Osteoblast (primary cell): ENCODE measurements at regions not wholly inside any gene's neighbourhood (a gene's known extent, or its start where the extent isn't known, plus 50 kb on each side); places are given as distances from the start of the nearest gene placed in this dataset.

Experiments
- DNase-seq: peaks from one replicate; pipeline ENCODE4 v3.0.0; 2011; ENCODE audit warnings: low spot score, mixed read lengths; ENCODE audit not compliant: insufficient read length; ENCODE audit errors: missing footprints
- H2AFZ ChIP-seq: 2 replicates; pipeline ENCODE4 v1.6.0; 2011; ENCODE audit warnings: mild to moderate bottlenecking, low read length
- H3K27ac ChIP-seq: 2 replicates; pipeline ENCODE4 v1.5.1; 2011; ENCODE audit warnings: mild to moderate bottlenecking, low read depth, low read length, moderate library complexity
- H3K27me3 ChIP-seq: 2 replicates; pipeline ENCODE4 v1.6.0; 2012; ENCODE audit warnings: mild to moderate bottlenecking, control low read depth, inconsistent platforms, low read length, moderate library complexity; ENCODE audit not compliant: insufficient read depth
- H3K36me3 ChIP-seq: 2 replicates; pipeline ENCODE4 v1.5.1; 2011; ENCODE audit warnings: mild to moderate bottlenecking, low read length, control low read depth, moderate library complexity; ENCODE audit not compliant: insufficient read depth
- H3K4me1 ChIP-seq: 2 replicates; pipeline ENCODE4 v1.5.1; 2011; ENCODE audit warnings: mild to moderate bottlenecking, low read length, control low read depth, moderate library complexity; ENCODE audit not compliant: insufficient read depth
- H3K4me2 ChIP-seq: 2 replicates; pipeline ENCODE4 v1.6.0; 2011; ENCODE audit warnings: mild to moderate bottlenecking, low read length; ENCODE audit not compliant: insufficient read depth
- H3K4me3 ChIP-seq: fragments of 200-600 bp; sonication (generic); 3 replicates; pipeline ENCODE4 v1.5.1; 2012; ENCODE audit warnings: mild to moderate bottlenecking, low read length, inconsistent platforms; ENCODE audit not compliant: insufficient read depth
- H3K79me2 ChIP-seq: 2 replicates; pipeline ENCODE4 v1.6.0; 2012; ENCODE audit warnings: mild to moderate bottlenecking, low read length, control low read depth, inconsistent platforms; ENCODE audit not compliant: insufficient read depth
- H3K9me3 ChIP-seq: 2 replicates; pipeline ENCODE4 v1.5.1; 2011; ENCODE audit warnings: low read depth, low read length, control low read depth
- H4K20me1 ChIP-seq: 2 replicates; pipeline ENCODE4 v1.6.0; 2012; ENCODE audit warnings: mild to moderate bottlenecking, low read length, control low read depth; ENCODE audit not compliant: insufficient read depth
- TF ChIP-seq, protein P1 (sequence below): IDR thresholded peaks from 2 replicates; pipeline ENCODE4 v1.5.1; 2011; ENCODE audit warnings: mild to moderate bottlenecking, low read depth, low read length, moderate library complexity; ENCODE audit errors: extremely low read depth

DNA sequence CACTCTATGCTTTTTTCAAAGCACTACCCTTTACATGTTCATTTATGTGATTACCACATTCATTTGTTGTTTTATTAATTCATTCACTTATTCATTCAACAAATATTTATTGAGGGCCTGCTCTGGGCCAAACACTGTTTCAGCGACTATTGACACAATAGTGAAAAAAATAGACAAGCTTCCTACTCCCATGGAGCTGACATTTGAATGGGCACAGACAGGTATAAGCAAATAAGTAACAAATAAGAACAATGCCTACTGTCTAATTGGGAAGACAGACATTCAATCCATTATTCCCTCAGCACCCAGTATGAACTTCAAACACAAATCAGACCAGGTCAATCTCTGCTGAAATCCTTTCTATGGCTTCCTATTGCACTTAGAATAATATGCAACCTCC, 156.9 kb upstream of the NR3C1 start:
- no peak overlapping the region for H3K4me3 ChIP-seq
- H3K4me2 ChIP-seq = no peak overlapping the region
- no peaks in the 10 kb centered on the region for H3K79me2 ChIP-seq
- TF ChIP-seq, protein P1, sequence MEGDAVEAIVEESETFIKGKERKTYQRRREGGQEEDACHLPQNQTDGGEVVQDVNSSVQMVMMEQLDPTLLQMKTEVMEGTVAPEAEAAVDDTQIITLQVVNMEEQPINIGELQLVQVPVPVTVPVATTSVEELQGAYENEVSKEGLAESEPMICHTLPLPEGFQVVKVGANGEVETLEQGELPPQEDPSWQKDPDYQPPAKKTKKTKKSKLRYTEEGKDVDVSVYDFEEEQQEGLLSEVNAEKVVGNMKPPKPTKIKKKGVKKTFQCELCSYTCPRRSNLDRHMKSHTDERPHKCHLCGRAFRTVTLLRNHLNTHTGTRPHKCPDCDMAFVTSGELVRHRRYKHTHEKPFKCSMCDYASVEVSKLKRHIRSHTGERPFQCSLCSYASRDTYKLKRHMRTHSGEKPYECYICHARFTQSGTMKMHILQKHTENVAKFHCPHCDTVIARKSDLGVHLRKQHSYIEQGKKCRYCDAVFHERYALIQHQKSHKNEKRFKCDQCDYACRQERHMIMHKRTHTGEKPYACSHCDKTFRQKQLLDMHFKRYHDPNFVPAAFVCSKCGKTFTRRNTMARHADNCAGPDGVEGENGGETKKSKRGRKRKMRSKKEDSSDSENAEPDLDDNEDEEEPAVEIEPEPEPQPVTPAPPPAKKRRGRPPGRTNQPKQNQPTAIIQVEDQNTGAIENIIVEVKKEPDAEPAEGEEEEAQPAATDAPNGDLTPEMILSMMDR = no peak
- no peak overlapping the region for H3K27ac ChIP-seq
- H3K9me3 ChIP-seq = no peaks in the 10 kb centered on the region
- no peaks in the 10 kb centered on the region for H4K20me1 ChIP-seq
- peaks cover 30% of the 10 kb centered on the region for H3K4me1 ChIP-seq
- no peak overlapping the region for H2AFZ ChIP-seq
- no peak for DNase-seq
- H3K27me3 ChIP-seq = no peaks in the 10 kb centered on the region
- no peaks in the 10 kb centered on the region for H3K36me3 ChIP-seq

DNA sequence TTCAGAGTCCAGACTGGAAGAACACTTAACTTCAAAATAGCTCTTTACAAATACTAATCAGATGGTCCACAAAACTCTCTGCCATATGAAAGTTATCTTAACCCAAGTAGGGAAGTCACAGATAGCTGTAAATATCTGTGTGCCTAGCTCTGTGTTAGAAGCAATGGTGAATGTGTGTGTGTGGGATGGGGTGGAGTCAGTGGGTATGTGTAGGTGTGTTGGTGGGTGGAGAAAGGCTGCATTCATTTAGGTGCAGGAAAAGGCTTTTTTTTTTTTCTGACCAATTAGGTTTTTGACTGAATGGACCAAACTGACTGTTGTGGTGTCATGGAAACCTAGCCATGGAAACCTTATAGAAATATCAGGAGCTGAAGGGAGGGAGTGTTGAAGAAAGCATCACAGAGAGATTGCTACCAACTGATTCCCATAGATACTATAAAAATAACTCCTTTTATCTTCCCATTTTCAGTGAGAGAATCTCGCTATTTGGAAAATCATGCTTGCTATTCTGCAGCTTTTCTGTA, 156.2 kb upstream of the NR3C1 start:
- no peaks in the 10 kb centered on the region for H3K27me3 ChIP-seq

DNA sequence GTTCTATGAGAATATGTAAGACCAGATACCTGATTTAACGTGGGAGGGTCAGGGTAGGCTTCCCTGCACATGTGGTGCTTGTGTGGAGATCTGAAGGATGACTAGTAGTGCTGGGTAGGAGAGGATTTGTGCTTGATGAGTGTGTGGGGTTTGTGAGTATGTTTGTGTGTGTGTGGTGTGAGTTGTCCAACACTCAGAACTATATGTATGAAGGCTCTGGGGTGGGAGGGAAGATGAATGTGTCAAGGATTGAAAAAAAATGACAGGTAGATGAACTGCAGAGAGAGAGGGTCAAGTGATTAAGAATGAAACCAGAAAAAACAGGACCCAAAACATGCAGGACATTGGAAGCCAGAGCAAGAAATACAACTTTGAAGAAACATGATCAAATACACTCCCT, 154.6 kb upstream of the NR3C1 start:
- Histone ChIP-seq H4K20me1 (no peaks in the 10 kb centered on the region), H3K4me2 (no peak overlapping the region), H3K9me3 (no peaks in the 10 kb centered on the region), H3K4me3 (no peak overlapping the region), H2AFZ (no peak overlapping the region), H3K79me2 (no peaks in the 10 kb centered on the region), H3K27me3 (no peaks in the 10 kb centered on the region), H3K27ac (peak overlapping the region; percentile 56), H3K4me1 (peaks cover 41% of the 10 kb centered on the region), H3K36me3 (no peaks in the 10 kb centered on the region)
- TF ChIP-seq, protein P1 = no peak
- no peak for DNase-seq

More for the DNA sequence above, 156.2 kb upstream of the NR3C1 start:
- no peak for DNase-seq
- Histone ChIP-seq H3K9me3 (no peaks in the 10 kb centered on the region), H3K4me2 (no peak overlapping the region), H3K79me2 (no peaks in the 10 kb centered on the region), H3K4me1 (peaks cover 37% of the 10 kb centered on the region), H3K4me3 (no peak overlapping the region), H3K27ac (no peak overlapping the region), H2AFZ (no peak overlapping the region), H3K36me3 (no peaks in the 10 kb centered on the region), H4K20me1 (no peaks in the 10 kb centered on the region)
- TF ChIP-seq, protein P1 = no peak

DNA sequence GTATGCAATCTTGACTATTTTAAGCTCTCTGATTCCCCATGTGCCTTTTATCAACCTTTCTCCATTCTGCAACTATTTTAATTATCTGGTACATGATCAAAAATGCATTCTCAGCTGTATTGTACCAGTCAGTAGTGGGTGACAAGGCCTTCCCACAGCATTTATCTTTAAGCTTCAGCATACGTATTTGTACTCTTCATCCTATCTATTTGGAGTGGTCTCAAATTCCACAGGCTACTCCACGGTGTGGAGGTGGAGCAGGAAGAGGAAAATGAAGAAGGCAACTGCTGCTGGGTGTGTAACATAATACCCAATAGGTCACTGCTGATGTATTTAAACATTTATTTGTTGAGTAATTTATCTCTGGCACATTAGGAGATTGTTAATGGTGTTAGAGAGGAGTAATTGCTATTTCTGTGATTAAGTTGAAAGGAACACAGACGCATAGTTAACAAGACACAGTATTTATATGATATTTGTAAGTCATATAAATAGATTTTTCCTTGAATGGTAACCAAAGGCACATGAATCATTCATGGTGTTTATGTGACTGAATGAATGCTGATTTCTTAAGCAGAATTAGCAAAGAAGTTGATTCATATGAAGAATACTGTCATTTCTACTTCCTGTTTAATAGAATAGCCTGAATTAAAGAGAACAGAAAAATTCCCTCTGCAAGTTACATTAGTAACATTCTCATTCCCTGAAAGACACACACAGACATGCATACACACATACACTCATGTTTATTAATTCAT, 153.8 kb upstream of the NR3C1 start:
- Histone ChIP-seq H3K27ac (peak overlapping the region; percentile 56), H3K4me3 (no peak overlapping the region), H3K79me2 (no peaks in the 10 kb centered on the region), H3K4me1 (peaks cover 37% of the 10 kb centered on the region), H3K9me3 (no peaks in the 10 kb centered on the region), H4K20me1 (no peaks in the 10 kb centered on the region), H2AFZ (no peak overlapping the region), H3K4me2 (peak overlapping the region; percentile 13), H3K36me3 (no peaks in the 10 kb centered on the region), H3K27me3 (no peaks in the 10 kb centered on the region)
- TF ChIP-seq, protein P1 = no peak
- DNase-seq = no peak
